ENCODE measurements at regions not wholly inside any gene's neighbourhood (a gene's known extent, or its start where the extent isn't known, plus 50 kb on each side); places are given as distances from the start of the nearest gene placed in this dataset.
A peak's percentile ranks its signal among the peaks of the same experiment; 100 is the strongest.

DNA sequence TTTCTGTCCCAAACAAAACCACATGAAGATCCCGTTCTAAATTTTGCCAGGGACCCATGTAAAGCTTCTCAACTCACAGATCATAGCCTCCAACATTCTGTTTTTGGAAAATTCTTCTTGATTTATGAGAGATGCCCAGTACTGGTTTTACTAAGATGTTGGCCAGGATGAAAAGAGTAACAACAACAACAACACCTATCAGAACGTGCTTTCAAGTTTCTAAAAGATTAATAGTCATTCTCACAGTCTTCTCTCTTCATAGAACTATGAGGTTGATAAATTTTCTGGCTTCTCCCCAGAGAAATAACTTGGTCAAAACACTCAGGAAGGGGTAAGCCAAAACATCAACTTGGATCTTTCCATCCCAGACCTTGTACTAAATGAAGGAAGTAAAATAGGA is 567.5 kb upstream of the IGFBP3 start:
- H3K4me3 ChIP-seq (replicated peaks in 1 of 2; ENCODE audit: low read depth in 2 of 2, low read length in 2 of 2), result no peak overlapping the region
- no peak for DNase-seq (ENCODE audit: low read depth in 2 of 2)

DNA sequence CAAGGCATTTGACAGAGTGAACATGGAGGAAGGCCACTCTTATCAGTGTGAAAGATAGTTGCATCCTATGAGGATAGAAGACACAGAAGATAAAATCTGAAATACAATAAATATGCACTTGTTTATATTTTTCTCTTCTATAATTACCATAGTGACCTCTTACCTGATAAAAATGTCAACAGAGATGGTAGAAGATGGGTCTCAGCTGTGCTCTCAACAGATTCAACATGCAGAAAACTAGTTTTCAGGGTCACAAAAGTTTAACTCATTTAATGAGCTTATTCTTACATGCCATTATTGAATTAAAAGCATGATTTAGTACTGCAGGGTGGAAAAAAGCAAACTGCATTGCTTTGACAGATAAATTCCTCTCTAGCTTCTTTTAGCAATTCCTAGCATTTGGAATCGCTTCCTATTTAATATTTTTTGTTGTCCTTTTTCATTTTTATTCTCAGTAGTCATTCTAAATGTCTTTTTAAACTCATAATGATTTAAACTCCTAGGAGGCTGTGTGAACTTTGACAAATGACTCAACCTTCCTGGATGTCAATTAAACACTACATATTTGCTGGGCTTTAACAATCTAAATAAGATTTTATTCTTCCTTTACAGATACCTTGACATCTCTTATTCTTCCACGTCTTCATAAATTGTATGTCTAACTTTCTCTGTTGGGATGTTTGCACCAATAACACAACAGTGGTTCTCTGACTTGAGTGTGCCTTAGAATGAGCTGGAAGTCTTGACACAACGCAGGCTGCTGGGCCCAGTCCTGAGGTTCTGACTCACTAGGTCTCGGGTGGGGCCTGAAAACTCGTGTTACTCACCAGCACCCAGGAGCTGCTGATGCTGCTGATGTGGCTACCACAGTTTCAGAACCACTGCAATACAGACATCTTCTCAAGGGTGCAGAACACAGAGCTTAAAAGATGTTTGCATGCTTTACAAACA is 565.5 kb upstream of the IGFBP3 start:
- TF ChIP-seq, protein P1, sequence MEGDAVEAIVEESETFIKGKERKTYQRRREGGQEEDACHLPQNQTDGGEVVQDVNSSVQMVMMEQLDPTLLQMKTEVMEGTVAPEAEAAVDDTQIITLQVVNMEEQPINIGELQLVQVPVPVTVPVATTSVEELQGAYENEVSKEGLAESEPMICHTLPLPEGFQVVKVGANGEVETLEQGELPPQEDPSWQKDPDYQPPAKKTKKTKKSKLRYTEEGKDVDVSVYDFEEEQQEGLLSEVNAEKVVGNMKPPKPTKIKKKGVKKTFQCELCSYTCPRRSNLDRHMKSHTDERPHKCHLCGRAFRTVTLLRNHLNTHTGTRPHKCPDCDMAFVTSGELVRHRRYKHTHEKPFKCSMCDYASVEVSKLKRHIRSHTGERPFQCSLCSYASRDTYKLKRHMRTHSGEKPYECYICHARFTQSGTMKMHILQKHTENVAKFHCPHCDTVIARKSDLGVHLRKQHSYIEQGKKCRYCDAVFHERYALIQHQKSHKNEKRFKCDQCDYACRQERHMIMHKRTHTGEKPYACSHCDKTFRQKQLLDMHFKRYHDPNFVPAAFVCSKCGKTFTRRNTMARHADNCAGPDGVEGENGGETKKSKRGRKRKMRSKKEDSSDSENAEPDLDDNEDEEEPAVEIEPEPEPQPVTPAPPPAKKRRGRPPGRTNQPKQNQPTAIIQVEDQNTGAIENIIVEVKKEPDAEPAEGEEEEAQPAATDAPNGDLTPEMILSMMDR (IDR thresholded peaks at IDR 0.05; ENCODE audit: low read depth, low read length), result no peak
- peak; percentile 66 to 89 for DNase-seq (ENCODE audit: low read depth in 2 of 2)

More for the DNA sequence above, 567.5 kb upstream of the IGFBP3 start:
- TF ChIP-seq, protein P1 (IDR thresholded peaks at IDR 0.05; ENCODE audit: low read depth, low read length), result no peak

DNA sequence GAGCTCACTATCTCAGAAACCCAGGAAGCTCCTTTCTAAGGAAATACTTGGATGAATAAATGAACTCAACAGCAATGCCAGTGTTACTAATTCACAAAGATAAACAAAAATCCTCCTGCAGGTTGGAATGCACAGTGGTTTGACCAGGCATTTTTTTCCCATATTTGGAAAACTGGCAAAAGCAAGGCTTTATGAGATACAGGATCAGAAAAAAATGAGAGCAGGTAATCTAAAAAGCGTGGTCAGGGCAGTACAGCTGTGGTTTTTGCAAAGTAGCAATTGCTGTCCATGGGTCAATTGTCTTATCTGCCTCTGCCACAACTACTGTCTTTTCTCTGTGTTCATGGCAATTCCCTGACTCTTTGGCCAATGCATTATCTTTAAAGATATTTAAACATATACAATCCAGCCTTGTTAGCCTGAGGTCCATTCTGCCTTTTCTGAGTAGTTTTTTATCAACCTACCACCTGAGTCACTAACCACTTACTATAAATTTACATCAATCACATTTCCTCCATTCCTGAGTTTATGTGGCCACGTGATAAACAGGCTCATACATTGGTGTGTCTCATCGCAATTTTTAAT is 564.5 kb upstream of the IGFBP3 start:
- H3K4me3 ChIP-seq (replicated peaks in 1 of 2; ENCODE audit: low read depth in 2 of 2, low read length in 2 of 2), result no peak overlapping the region
- peak; percentile 32 to 51 for DNase-seq (ENCODE audit: low read depth in 2 of 2)
- TF ChIP-seq, protein P1 (IDR thresholded peaks at IDR 0.05; ENCODE audit: low read depth, low read length), result peak; percentile 13

More for the DNA sequence above, 565.5 kb upstream of the IGFBP3 start:
- H3K4me3 ChIP-seq (replicated peaks in 1 of 2; ENCODE audit: low read depth in 2 of 2, low read length in 2 of 2), result no peak overlapping the region

DNA sequence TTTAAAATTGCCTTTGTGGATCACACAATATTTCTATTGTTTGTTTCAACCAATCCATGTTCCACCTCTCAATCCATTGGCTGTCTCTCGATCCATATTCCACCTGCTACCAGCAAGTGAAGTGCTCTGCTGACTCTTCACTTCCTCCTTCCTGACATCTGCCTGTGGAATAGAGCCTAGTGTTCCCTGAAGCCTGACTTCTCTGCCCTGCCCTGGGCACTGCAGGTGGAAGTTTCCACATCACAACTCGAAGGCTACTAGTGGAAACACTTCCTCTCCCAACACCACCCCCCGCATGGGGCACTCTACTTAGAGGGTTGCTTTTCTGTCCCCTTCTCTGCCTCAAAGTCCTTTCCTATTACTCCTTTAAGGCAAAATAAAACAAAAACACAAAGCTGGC is 563.8 kb upstream of the IGFBP3 start:
- TF ChIP-seq, protein P1 (IDR thresholded peaks at IDR 0.05; ENCODE audit: low read depth, low read length), result no peak
- H3K4me3 ChIP-seq (replicated peaks in 1 of 2; ENCODE audit: low read depth in 2 of 2, low read length in 2 of 2), result no peak overlapping the region
- no peak for DNase-seq (ENCODE audit: low read depth in 2 of 2)

DNA sequence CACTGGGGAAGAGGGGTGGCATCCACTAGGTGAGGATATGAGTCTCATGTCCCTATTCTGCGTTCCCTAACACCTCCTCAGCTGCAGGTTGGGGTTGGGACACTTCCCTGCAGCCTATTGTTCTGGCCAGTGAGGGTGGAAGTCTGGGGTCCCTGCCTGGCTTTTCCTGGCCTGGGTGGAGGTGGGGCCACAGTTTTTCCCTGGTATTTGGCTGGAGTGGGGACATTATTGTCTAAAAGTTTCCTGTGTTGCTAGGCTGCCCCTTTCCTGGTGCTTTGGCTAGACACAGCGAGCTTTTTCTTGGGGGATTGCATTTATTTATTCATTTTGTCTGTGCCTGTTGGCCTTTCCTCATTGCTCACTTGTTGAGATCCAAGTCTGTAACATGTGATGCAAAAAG is 559.5 kb upstream of the IGFBP3 start:
- H3K4me3 ChIP-seq (replicated peaks in 1 of 2; ENCODE audit: low read depth in 2 of 2, low read length in 2 of 2), result no peak overlapping the region
- TF ChIP-seq, protein P1 (IDR thresholded peaks at IDR 0.05; ENCODE audit: low read depth, low read length), result no peak
- DNase-seq (ENCODE audit: low read depth in 2 of 2), result no peak

DNA sequence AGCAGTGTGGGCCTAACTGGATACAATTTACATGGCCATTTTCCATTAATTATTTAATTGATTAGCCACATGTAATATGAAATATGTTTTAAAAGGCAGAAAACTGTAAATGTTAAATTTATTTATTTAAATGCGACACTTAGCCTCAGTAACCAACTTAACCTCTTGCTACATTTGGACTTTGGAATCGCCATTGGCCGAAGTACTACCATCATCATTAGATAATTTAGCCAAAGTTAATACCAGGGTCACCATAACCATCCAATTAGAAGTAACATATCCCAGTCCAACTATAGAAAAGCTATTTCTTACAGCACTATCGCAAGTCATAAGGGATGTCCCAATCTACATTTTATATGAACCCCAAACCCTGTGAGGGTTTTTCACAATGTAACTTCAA is 558.6 kb upstream of the IGFBP3 start:
- no peak for DNase-seq (ENCODE audit: low read depth in 2 of 2)
- TF ChIP-seq, protein P1 (IDR thresholded peaks at IDR 0.05; ENCODE audit: low read depth, low read length), result no peak
- H3K4me3 ChIP-seq (replicated peaks in 1 of 2; ENCODE audit: low read depth in 2 of 2, low read length in 2 of 2), result no peak overlapping the region
